ENCODE measurements at regions not wholly inside any gene's neighbourhood (a gene's known extent, or its start where the extent isn't known, plus 50 kb on each side); places are given as distances from the start of the nearest gene placed in this dataset.

DNA sequence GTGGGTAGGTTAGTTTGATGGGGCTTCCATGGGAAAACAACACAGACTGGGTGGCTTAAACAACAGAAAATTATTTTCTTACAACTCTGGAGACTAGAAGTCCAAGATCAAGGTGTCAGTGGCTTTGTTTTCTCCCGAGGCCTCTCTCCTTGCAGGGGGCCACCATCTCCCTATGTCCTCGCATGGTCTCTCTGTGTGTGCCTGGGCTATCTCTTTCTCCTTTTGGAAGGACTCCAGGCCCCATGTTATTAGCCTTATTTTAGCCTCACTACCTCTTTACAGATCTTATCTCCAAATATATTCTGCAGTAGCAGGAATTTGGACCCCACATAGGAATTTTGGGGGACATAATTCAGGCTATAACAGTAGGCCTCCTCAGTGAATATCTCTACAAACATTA lies 372.7 kb upstream of the FAT3 start:
- TF ChIP-seq, protein P1, sequence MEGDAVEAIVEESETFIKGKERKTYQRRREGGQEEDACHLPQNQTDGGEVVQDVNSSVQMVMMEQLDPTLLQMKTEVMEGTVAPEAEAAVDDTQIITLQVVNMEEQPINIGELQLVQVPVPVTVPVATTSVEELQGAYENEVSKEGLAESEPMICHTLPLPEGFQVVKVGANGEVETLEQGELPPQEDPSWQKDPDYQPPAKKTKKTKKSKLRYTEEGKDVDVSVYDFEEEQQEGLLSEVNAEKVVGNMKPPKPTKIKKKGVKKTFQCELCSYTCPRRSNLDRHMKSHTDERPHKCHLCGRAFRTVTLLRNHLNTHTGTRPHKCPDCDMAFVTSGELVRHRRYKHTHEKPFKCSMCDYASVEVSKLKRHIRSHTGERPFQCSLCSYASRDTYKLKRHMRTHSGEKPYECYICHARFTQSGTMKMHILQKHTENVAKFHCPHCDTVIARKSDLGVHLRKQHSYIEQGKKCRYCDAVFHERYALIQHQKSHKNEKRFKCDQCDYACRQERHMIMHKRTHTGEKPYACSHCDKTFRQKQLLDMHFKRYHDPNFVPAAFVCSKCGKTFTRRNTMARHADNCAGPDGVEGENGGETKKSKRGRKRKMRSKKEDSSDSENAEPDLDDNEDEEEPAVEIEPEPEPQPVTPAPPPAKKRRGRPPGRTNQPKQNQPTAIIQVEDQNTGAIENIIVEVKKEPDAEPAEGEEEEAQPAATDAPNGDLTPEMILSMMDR (conservative IDR thresholded peaks at IDR 0.05; ENCODE audit: low read depth, low read length), result no peak
- DNase-seq (ENCODE audit: low read depth), result no peak
- no peak overlapping the region for H3K4me3 ChIP-seq (ENCODE audit: low read length)

DNA sequence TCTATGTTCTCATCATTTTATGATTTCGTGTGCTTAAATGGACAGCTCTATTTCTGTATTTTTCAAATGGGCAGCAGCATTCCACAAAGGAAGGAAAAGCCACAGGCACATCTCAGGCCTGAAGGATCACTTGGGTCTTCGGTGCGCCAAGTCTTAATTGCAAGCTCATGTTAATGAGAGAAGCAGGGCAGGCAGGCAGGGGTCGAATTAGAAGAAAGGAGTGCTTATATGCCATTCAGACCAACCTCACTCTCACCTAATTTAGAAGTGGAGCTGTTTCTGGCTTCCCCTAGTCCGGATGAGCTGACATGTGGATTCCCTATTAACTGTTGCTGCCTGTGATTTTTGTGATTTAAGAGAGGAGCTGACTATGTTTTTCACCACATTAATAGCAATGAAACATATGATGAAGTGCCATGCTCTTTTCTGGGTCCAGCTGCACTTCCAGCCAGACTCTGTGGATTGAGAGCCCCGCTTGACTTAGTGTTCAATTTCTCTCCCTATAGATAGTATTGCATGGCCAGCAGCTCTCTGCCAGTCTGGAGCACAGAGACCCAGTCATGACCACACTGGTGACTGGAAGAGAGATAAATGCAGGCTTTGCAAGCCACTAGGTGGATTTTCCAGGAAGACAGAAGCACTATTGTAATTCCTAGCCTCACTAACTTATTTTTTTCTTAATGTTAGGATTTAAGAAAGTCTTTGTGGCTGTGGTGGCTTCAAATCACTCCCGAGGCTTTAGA lies 373.9 kb upstream of the FAT3 start:
- TF ChIP-seq, protein P1 (conservative IDR thresholded peaks at IDR 0.05; ENCODE audit: low read depth, low read length), result no peak
- no peak for DNase-seq (ENCODE audit: low read depth)
- H3K4me3 ChIP-seq (ENCODE audit: low read length), result no peak overlapping the region

DNA sequence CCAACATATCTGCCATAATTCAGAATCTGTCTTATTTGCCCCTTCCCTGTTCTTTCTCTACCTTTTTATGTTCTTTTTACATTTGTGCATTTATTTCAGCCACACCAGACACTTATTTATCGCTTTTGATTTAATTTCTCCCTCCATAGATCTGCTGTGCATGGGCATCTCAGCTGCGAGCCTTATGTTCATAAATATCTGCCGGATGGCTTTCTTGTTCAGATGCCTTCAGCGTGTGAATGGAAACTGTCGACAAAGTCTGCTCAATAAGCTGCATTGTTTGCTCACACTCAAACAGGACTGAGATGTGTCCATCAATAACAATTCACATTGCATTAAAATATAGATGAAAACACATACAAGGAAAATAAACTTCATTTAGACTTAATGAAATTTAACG lies 374.6 kb upstream of the FAT3 start:
- no peak for DNase-seq (ENCODE audit: low read depth)
- H3K4me3 ChIP-seq (ENCODE audit: low read length), result no peak overlapping the region
- TF ChIP-seq, protein P1 (conservative IDR thresholded peaks at IDR 0.05; ENCODE audit: low read depth, low read length), result no peak

DNA sequence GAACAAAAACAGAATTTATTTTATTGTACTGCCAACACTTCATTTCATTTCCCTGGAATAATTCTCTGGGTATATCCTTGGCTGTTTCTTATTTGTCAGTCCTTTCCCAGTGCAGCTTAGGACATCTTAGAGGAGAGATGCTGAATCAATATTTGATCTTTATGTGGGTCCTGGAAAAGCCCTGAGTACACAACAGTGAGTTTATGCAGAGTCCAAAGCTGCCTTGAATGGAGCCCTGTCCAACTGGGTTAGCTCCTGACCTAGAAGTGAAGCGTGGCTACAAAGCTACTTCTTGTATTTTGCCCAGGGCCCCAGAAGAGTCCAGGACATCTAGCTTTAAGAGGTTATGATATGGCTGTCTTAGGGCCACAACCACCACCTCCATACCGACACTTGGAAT lies 378.0 kb upstream of the FAT3 start:
- DNase-seq (ENCODE audit: low read depth), result no peak
- H3K4me3 ChIP-seq (ENCODE audit: low read length), result no peak overlapping the region
- TF ChIP-seq, protein P1 (conservative IDR thresholded peaks at IDR 0.05; ENCODE audit: low read depth, low read length), result no peak

DNA sequence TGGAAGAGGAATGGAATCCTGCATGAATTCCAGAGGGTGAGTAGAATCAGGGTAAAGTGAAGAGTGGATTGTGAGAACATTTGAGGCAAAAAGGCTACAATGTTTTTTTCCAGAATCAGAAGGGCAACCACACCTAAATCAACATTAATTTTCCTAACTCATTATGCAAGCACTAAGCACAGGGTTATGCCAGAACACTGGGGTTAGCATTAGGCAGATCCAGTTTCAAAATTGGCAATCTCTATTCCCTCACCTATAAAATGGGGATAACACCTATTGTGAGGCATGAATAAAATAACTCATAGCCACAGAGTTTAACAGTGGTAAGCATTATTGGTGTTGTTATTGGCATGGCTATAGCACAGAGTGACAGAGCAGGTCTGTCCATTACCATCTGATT lies 378.6 kb upstream of the FAT3 start:
- TF ChIP-seq, protein P1 (conservative IDR thresholded peaks at IDR 0.05; ENCODE audit: low read depth, low read length), result no peak
- no peak overlapping the region for H3K4me3 ChIP-seq (ENCODE audit: low read length)
- no peak for DNase-seq (ENCODE audit: low read depth)

DNA sequence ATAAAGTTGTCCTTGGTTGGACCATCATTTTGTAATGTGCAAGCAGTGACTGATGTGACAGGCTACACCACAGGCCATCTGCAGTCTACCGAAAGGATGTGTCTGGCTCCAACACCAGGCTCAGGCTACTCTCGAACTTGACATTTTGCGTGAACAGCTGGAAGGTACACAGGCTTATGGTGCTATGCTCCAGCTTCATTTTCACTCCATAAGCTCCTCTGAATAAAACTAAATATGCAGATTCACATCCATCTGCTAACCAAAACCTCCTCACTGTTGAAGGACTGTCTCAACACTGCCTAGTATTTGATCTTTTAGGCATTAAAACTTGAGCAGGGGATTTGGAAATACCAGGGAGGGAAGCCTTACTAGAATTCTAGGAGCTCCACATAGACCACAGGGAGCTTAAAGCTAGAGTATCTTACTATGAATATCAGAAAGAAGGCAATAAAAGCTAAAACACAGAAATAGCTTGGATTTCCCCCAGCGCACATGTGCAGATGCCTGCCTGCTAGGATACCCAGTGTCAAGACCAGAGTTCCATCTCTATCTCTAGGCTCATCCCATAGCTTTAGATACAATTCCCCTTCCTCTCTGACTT lies 383.9 kb upstream of the FAT3 start:
- TF ChIP-seq, protein P1 (conservative IDR thresholded peaks at IDR 0.05; ENCODE audit: low read depth, low read length), result no peak
- DNase-seq (ENCODE audit: low read depth), result no peak
- no peak overlapping the region for H3K4me3 ChIP-seq (ENCODE audit: low read length)

All from retinal pigment epithelial cell (primary cell).